ENCODE measurements at regions not wholly inside any gene's neighbourhood (a gene's known extent, or its start where the extent isn't known, plus 50 kb on each side); places are given as distances from the start of the nearest gene placed in this dataset.
"Not testable (repeated sequence)": the region's sequence is repeated elsewhere in the genome, so short reads cannot be mapped to it uniquely, and the experiment has no call there.

DNA sequence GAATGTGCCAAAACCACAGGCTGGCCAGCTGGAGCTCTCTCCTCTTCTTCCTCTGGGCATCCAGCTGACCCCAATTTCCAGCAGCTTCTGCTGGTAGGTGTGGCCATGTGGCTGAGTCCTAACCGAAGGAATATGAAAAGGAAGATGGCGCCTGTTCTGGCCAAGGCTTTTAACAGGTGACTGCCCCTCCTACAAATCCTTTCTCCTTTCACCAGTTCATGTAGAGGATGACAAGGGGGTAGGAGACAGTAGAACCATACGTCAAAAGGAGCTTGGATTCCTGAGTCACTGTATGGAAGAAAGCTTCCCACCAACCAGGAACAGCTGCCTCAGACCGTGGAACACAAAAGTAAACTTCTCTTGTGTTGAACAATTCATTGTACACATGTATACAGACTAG lies 316.7 kb upstream of the IGF1R start:
- Histone ChIP-seq H3K27me3 (replicated peaks; ENCODE audit: control insufficient read depth, insufficient read depth, low read length) (peaks cover 10% of the 10 kb centered on the region), H3K4me3 (ENCODE audit: low read length) (no peak overlapping the region), H3K9me3 (ENCODE audit: control insufficient read depth, low read length) (peaks cover 5% of the 10 kb centered on the region), H3K4me1 (ENCODE audit: control insufficient read depth, insufficient read depth, low read length) (no peaks in the 10 kb centered on the region), H3K36me3 (ENCODE audit: control insufficient read depth, insufficient read depth, low read length, severe bottlenecking) (no peaks in the 10 kb centered on the region), H3K9ac (ENCODE audit: low read length) (no peak overlapping the region)
- DNase-seq (ENCODE audit: low read depth) = no peak

DNA sequence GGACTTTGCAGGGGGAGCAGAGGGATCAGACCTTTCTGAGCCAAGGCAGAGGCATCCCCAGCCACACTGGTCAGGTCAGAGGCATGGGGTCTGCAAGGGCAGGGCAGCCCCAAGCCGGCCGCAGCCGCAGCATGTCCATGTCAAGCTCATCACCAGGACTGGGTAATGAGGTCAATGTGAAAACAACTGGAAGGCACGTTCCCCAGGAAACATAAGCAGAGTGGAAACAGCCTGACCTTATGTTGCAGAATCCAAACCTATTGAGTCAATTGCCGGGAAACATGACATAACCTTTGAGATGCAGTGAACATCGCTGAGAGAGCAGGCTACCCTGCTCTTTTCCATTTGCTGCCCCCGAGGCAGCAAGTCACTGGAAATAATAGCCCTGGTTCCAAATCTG lies 315.1 kb upstream of the IGF1R start:
- Histone ChIP-seq H3K4me3 (ENCODE audit: low read length) (no peak overlapping the region), H3K27me3 (replicated peaks; ENCODE audit: control insufficient read depth, insufficient read depth, low read length) (peaks cover 10% of the 10 kb centered on the region), H3K36me3 (ENCODE audit: control insufficient read depth, insufficient read depth, low read length, severe bottlenecking) (no peaks in the 10 kb centered on the region), H3K4me1 (ENCODE audit: control insufficient read depth, insufficient read depth, low read length) (no peaks in the 10 kb centered on the region), H3K9me3 (ENCODE audit: control insufficient read depth, low read length) (peaks cover 5% of the 10 kb centered on the region), H3K9ac (ENCODE audit: low read length) (no peak overlapping the region)
- DNase-seq (ENCODE audit: low read depth) = no peak

DNA sequence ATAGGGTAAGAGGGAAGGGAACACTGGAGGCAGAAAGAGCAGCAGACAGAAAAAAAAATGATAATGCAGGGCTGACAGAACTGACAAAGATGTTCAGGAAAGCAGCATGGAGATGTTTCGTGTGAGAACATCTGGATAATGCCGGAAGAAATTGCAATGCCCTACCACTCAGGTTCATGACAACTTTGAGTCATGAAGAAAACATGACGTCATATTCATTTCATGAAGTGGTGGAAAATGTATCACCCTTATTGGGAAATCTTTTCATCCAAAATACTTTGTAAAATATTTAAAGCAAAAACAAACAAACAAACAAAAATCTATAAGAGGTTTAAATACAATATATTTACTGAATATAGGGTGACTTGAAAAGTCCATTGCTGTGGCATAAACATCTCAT lies 305.4 kb upstream of the IGF1R start:
- H3K4me1 ChIP-seq (ENCODE audit: control insufficient read depth, insufficient read depth, low read length) = no peaks in the 10 kb centered on the region
- peaks cover 5% of the 10 kb centered on the region for H3K9me3 ChIP-seq (ENCODE audit: control insufficient read depth, low read length)
- no peak overlapping the region for H3K4me3 ChIP-seq (ENCODE audit: low read length)
- no peak for DNase-seq (ENCODE audit: low read depth)
- no peaks in the 10 kb centered on the region for H3K36me3 ChIP-seq (ENCODE audit: control insufficient read depth, insufficient read depth, low read length, severe bottlenecking)
- no peaks in the 10 kb centered on the region for H3K27me3 ChIP-seq (replicated peaks; ENCODE audit: control insufficient read depth, insufficient read depth, low read length)
- H3K9ac ChIP-seq (ENCODE audit: low read length) = no peak overlapping the region

DNA sequence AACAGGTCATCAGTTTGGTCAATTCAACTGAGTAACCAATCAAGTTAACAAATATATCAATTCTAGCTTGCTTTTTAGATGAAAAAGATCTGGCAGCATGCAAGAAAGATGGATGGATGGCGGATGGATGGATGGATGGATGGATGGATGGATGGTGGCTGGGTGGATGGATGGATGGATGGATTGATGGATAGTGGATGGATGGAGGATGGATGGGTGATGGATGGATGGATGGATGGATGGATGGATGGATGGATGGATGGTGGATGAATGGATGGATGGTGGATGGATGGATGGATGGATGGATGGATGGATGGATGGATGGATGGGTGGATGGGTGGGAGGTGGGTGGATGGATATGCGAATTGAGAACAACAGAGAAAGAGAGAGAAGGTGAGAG lies 303.7 kb upstream of the IGF1R start:
- no peaks in the 10 kb centered on the region for H3K27me3 ChIP-seq (replicated peaks; ENCODE audit: control insufficient read depth, insufficient read depth, low read length)
- no peak overlapping the region for H3K9ac ChIP-seq (ENCODE audit: low read length)
- H3K36me3 ChIP-seq (ENCODE audit: control insufficient read depth, insufficient read depth, low read length, severe bottlenecking) = no peaks in the 10 kb centered on the region
- no peak overlapping the region for H3K4me3 ChIP-seq (ENCODE audit: low read length)
- DNase-seq (ENCODE audit: low read depth) = no peak
- no peaks in the 10 kb centered on the region for H3K9me3 ChIP-seq (ENCODE audit: control insufficient read depth, low read length)
- no peaks in the 10 kb centered on the region for H3K4me1 ChIP-seq (ENCODE audit: control insufficient read depth, insufficient read depth, low read length)

DNA sequence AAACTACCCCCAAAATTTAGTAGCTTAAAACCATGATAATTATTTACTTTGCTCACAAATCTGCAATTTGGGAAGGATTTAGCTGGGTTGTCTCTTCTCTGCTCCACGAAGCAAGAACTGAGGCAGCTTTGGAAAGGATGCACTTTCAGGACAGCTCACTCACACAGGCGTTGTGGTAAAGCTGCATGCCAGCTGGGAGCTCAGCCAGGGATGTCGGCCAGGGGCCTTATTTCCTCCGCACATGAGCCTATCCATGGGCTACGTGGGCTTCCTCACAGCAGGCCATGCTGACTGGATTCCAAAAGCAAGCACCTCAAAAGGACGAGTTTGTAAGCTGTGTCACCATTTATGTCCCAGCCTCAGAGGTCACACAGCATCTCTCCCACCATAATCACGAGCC lies 301.3 kb upstream of the IGF1R start:
- no peak overlapping the region for H3K9ac ChIP-seq (ENCODE audit: low read length)
- no peaks in the 10 kb centered on the region for H3K9me3 ChIP-seq (ENCODE audit: control insufficient read depth, low read length)
- H3K36me3 ChIP-seq (ENCODE audit: control insufficient read depth, insufficient read depth, low read length, severe bottlenecking) = no peaks in the 10 kb centered on the region
- H3K4me3 ChIP-seq (ENCODE audit: low read length) = no peak overlapping the region
- H3K4me1 ChIP-seq (ENCODE audit: control insufficient read depth, insufficient read depth, low read length) = no peaks in the 10 kb centered on the region
- H3K27me3 ChIP-seq (replicated peaks; ENCODE audit: control insufficient read depth, insufficient read depth, low read length) = no peaks in the 10 kb centered on the region
- DNase-seq (ENCODE audit: low read depth) = no peak

DNA sequence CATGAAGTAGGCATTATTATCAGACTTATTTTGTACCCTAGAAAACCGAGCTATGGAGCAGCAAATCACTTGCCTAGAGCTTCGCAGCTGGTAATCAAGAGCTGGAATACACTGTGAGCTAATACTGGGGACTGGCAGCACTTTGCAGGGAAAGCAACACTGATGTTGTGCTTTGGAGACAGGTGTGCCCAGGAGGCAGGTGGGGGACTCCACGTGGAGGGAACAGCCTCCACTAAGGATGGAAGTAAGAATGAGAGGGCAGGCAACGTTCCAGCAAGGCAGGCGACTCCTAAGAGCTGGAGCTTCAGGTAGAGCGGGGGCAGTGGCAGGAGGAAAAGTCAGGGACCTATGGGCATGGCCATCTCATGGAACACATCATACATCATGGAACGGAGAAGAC lies 300.5 kb upstream of the IGF1R start:
- H3K4me1 ChIP-seq (ENCODE audit: control insufficient read depth, insufficient read depth, low read length) = no peaks in the 10 kb centered on the region
- H3K9ac ChIP-seq (ENCODE audit: low read length) = no peak overlapping the region
- DNase-seq (ENCODE audit: low read depth) = no peak
- no peak overlapping the region for H3K4me3 ChIP-seq (ENCODE audit: low read length)
- no peaks in the 10 kb centered on the region for H3K36me3 ChIP-seq (ENCODE audit: control insufficient read depth, insufficient read depth, low read length, severe bottlenecking)
- no peaks in the 10 kb centered on the region for H3K27me3 ChIP-seq (replicated peaks; ENCODE audit: control insufficient read depth, insufficient read depth, low read length)
- no peaks in the 10 kb centered on the region for H3K9me3 ChIP-seq (ENCODE audit: control insufficient read depth, low read length)

DNA sequence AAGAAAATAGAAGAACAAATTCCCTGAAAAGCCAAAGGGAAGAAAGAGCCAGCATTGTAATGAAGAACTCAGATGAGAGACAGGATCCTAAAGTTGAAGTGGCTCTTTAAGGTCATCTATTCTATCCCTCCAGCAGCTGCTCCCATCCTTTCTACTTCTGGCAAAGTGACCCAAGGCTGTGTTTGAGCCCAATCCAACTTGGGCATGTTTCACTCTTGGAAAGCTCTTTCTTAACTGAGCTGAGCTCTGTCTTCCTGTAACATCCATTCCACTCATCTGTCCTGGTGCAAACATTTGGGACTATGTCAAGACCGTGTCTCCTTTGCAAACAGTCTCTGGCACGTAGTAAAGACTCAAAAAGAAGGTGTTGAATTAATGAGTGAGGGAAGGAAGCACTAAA lies 298.1 kb upstream of the IGF1R start:
- H3K36me3 ChIP-seq (ENCODE audit: control insufficient read depth, insufficient read depth, low read length, severe bottlenecking) = no peaks in the 10 kb centered on the region
- no peaks in the 10 kb centered on the region for H3K9me3 ChIP-seq (ENCODE audit: control insufficient read depth, low read length)
- H3K4me1 ChIP-seq (ENCODE audit: control insufficient read depth, insufficient read depth, low read length) = no peaks in the 10 kb centered on the region
- no peaks in the 10 kb centered on the region for H3K27me3 ChIP-seq (replicated peaks; ENCODE audit: control insufficient read depth, insufficient read depth, low read length)
- no peak overlapping the region for H3K4me3 ChIP-seq (ENCODE audit: low read length)
- H3K9ac ChIP-seq (ENCODE audit: low read length) = no peak overlapping the region
- DNase-seq (ENCODE audit: low read depth) = no peak

DNA sequence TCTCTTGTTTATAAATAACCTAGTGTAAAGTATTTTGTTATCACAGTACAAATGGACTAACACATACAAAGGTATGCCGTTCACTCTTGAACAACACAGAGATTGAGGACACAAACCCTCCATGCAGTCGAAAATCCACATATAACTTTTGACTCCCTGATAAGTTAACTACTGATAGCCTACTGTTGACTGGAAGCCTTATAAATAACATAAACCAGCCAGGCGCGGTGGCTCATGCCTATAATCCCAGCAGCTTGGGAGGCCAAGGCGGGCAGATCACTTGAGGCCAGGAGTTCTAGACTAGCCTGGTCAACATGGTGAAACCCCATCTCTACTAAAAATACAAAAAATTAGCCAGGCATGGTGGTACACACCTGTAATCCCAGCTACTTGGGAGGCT lies 290.1 kb upstream of the IGF1R start:
- not testable (repeated sequence) for H3K36me3 ChIP-seq (ENCODE audit: control insufficient read depth, insufficient read depth, low read length, severe bottlenecking); DNase-seq (ENCODE audit: low read depth); H3K9me3 ChIP-seq (ENCODE audit: control insufficient read depth, low read length); H3K4me3 ChIP-seq (ENCODE audit: low read length); H3K27me3 ChIP-seq (replicated peaks; ENCODE audit: control insufficient read depth, insufficient read depth, low read length); H3K4me1 ChIP-seq (ENCODE audit: control insufficient read depth, insufficient read depth, low read length); H3K9ac ChIP-seq (ENCODE audit: low read length)

DNA sequence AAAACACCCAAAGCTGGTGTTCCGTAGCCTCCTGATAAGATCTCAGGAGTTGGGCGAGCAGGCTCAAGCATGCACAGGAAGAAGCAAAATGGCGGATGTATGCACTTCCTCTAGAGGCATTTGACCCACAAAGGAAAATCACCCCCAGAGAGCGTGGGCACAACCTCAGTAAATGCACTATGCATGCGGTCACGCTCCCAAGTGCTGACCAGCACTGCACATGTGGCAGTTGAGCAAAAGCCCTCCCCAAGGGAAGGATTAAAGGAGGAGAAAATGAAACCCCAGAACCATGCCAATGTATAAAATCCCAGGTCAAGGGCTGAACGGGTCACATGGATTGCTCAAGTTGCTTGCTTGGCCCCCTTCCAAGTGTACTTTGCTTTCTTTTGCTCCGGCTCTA lies 289.4 kb upstream of the IGF1R start:
- H3K36me3 ChIP-seq (ENCODE audit: control insufficient read depth, insufficient read depth, low read length, severe bottlenecking) = no peaks in the 10 kb centered on the region
- H3K9ac ChIP-seq (ENCODE audit: low read length) = no peak overlapping the region
- H3K4me3 ChIP-seq (ENCODE audit: low read length) = no peak overlapping the region
- H3K4me1 ChIP-seq (ENCODE audit: control insufficient read depth, insufficient read depth, low read length) = no peaks in the 10 kb centered on the region
- H3K27me3 ChIP-seq (replicated peaks; ENCODE audit: control insufficient read depth, insufficient read depth, low read length) = no peaks in the 10 kb centered on the region
- DNase-seq (ENCODE audit: low read depth) = no peak
- H3K9me3 ChIP-seq (ENCODE audit: control insufficient read depth, low read length) = peaks cover 4% of the 10 kb centered on the region

DNA sequence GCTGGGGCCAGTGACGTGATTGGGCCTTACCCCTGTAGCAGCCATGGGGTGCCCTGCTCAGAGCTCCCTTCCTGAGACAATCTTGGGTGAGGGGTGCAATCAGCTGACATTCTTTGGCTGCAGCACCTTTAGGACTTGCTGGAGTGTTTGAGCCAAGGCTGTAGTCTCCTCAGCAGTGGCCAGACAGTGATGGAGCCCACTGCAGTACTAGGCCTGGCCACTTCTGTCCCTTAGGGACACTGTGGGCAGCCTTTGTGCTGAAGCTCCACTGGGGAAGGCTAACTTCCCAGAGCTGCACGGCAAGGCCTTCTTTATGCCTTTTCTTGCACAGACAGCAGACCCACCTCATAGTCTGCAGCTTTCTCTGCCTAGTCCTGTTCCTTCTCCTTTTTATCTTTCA lies 284.9 kb upstream of the IGF1R start:
- Histone ChIP-seq H3K9ac (ENCODE audit: low read length) (no peak overlapping the region), H3K9me3 (ENCODE audit: control insufficient read depth, low read length) (no peaks in the 10 kb centered on the region), H3K4me3 (ENCODE audit: low read length) (no peak overlapping the region), H3K36me3 (ENCODE audit: control insufficient read depth, insufficient read depth, low read length, severe bottlenecking) (no peaks in the 10 kb centered on the region), H3K27me3 (replicated peaks; ENCODE audit: control insufficient read depth, insufficient read depth, low read length) (no peaks in the 10 kb centered on the region), H3K4me1 (ENCODE audit: control insufficient read depth, insufficient read depth, low read length) (no peaks in the 10 kb centered on the region)
- DNase-seq (ENCODE audit: low read depth) = no peak

DNA sequence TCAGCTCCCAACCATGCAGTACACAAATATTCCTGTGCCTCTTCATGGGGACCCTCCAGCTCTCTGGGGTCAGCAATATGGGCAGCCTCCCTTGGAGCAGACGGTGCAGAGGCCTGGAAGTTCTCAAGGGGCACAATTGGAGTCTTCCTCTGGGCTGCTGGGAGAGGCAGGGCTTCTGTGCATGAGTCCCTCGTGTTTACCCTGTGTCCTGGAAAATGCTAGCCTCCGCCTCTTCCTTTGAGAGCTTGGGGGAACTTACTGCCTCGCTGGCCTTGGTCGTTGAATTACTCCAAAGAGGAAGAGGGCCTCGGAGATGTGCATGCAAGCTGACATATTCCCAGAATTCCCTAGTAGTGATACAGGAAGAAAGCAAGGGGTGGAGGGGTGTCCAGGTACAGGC lies 284.4 kb upstream of the IGF1R start:
- Histone ChIP-seq H3K27me3 (replicated peaks; ENCODE audit: control insufficient read depth, insufficient read depth, low read length) (no peaks in the 10 kb centered on the region), H3K9me3 (ENCODE audit: control insufficient read depth, low read length) (no peaks in the 10 kb centered on the region), H3K36me3 (ENCODE audit: control insufficient read depth, insufficient read depth, low read length, severe bottlenecking) (no peaks in the 10 kb centered on the region), H3K4me3 (ENCODE audit: low read length) (no peak overlapping the region), H3K9ac (ENCODE audit: low read length) (no peak overlapping the region), H3K4me1 (ENCODE audit: control insufficient read depth, insufficient read depth, low read length) (no peaks in the 10 kb centered on the region)
- no peak for DNase-seq (ENCODE audit: low read depth)

DNA sequence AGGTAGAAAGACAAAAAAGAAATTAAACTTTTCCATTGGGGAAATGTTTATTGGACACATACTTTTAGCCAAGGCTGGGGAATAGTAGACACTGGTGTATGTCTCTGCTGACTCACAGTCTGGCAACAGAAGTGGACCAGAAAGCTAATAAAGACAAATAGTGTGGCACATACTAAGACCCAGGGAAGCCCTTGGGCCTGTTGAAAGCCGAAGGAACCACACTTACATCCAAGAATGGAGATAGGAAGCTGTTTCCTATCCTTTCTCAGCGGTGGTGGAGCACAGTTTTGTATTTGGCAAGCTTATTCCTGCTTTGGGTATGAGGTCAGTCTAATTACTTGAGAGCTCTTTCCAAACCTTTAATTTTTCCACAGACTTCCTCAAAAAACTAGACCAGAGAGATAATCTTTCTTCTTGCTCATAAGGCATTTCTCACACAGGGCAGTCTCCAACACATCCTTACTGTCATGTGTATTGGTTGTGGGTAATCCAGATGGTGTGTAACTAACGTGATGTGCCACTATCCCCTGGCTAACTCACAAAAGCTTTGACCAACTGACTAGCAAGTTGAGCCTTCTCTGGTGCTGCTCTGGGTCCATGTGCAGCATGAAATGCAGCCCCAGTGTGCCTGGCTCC lies 279.1 kb upstream of the IGF1R start:
- H3K27me3 ChIP-seq (replicated peaks; ENCODE audit: control insufficient read depth, insufficient read depth, low read length) = peaks cover 3% of the 10 kb centered on the region
- H3K4me1 ChIP-seq (ENCODE audit: control insufficient read depth, insufficient read depth, low read length) = no peaks in the 10 kb centered on the region
- no peaks in the 10 kb centered on the region for H3K9me3 ChIP-seq (ENCODE audit: control insufficient read depth, low read length)
- H3K9ac ChIP-seq (ENCODE audit: low read length) = no peak overlapping the region
- DNase-seq (ENCODE audit: low read depth) = no peak
- H3K36me3 ChIP-seq (ENCODE audit: control insufficient read depth, insufficient read depth, low read length, severe bottlenecking) = no peaks in the 10 kb centered on the region
- no peak overlapping the region for H3K4me3 ChIP-seq (ENCODE audit: low read length)
